ENCODE measurements at regions not wholly inside any gene's neighbourhood (a gene's known extent, or its start where the extent isn't known, plus 50 kb on each side); places are given as distances from the start of the nearest gene placed in this dataset.

DNA sequence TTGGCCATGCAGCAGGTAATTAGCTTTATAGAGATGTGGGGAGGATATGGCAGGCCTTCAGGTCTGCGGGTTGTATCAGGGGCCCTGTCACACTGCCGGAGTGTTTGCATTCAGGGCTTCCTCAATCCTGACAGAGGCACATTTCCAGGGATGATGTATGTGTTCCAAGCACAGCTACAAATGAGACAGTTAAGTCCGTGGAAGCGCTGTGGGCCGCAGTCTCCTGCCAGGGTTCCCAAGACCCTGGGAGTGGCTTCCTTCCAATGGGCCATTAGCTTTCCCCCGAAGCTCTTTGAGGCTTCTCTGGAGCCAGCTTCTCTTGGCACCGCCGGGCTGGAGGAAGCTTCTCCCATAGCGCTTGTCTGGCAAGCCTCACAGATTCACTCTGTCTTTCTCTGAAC is 1524.7 kb upstream of the TMEM132C start:
- DNase-seq (ENCODE audit: low spot score), result no peak
- Mint-ChIP-seq H3K4me3 (no peak overlapping the region), H3K9me3 (no peaks in the 10 kb centered on the region), H3K27ac (no peak overlapping the region), H3K27me3 (ENCODE audit: insufficient read depth) (peaks cover 2% of the 10 kb centered on the region), H3K4me1 (ENCODE audit: low read depth) (no peaks in the 10 kb centered on the region), H3K36me3 (ENCODE audit: low read depth) (no peaks in the 10 kb centered on the region)
- intact Hi-C loops (cut with micrococcal nuclease), result no loop called here

DNA sequence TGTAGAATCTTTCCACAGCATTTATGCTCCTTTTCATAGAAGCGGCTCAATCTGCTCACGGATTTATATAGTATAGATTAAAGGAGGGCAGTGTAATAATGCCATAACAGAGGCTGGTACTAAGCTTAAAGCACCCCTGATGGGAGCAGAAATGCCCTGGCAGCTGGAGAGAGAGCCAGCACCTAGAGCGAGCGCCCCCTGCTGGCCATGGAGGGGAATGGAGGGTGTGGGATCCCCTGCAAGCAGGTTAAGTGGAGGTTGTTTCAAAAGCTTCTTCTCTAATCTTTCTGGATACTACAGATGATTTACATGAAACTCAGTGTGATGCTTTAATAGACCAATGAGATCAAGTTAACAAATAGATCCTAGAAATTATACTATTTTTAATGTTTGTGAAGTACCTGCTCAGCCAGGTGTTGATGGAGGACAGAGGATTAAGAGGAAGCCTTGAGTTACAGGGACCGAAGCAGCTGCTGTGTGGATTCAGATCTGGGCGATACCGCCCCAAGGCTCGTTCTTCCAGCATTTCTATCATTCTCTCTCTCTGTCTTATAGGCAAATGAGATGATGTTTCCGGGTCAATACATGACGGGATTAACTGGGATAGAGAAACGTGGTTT is 1519.3 kb upstream of the TMEM132C start:
- Mint-ChIP-seq H3K9me3 (no peaks in the 10 kb centered on the region), H3K36me3 (ENCODE audit: low read depth) (no peaks in the 10 kb centered on the region), H3K4me3 (no peak overlapping the region), H3K27ac (no peak overlapping the region), H3K4me1 (ENCODE audit: low read depth) (no peaks in the 10 kb centered on the region), H3K27me3 (ENCODE audit: insufficient read depth) (peaks cover 6% of the 10 kb centered on the region)
- intact Hi-C loops (cut with micrococcal nuclease), result loop anchor here (1.0 to 5.0 kb wide), 2 partner anchors 678 to 1565 kb away; no protein-coding TSS in a partner anchor
- peak; percentile 14 for DNase-seq (ENCODE audit: low spot score)

DNA sequence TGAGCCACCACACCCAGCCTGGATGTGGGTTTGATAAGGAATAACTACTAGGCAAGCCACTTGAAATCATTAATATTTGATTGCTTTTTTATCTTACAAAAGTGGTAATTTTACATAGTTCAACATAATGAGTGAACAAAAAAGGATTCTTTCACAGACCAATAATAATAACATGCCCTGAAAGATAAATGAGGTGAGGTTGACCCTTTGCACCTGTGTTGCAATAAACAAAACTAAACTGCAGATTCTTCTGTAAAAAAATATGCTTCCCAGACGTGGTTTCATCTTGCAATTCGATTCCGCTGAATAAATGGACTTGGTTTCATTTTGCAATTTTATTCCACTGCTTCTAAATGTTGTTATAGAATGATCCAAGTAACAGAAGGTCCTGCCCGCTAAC is 1514.9 kb upstream of the TMEM132C start:
- no peaks in the 10 kb centered on the region for H3K9me3 Mint-ChIP-seq
- no peak overlapping the region for H3K4me3 Mint-ChIP-seq
- no peaks in the 10 kb centered on the region for H3K36me3 Mint-ChIP-seq (ENCODE audit: low read depth)
- no peak overlapping the region for H3K27ac Mint-ChIP-seq
- no peaks in the 10 kb centered on the region for H3K4me1 Mint-ChIP-seq (ENCODE audit: low read depth)
- peaks cover 6% of the 10 kb centered on the region for H3K27me3 Mint-ChIP-seq (ENCODE audit: insufficient read depth)
- no peak for DNase-seq (ENCODE audit: low spot score)
- intact Hi-C loops (cut with micrococcal nuclease), result no loop called here

DNA sequence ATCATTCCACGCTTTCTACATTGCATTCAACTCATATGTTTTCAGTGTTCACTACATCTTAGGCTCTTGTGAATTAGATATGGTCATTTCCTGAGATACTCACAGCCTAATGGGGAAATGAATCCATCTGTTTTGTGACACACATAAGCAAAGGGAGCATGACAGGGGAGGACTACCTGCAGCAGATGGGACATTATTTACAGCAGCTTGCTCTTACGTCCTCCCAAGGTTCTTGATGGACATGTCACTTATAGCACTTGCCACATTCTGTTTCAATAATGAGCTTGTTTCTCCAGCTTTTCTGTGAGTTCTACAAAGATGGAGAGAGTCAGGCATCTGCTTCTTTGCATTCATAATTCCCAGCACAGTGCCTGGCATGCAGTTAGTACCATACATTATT is 1509.6 kb upstream of the TMEM132C start:
- Mint-ChIP-seq H3K27ac (no peak overlapping the region), H3K27me3 (ENCODE audit: insufficient read depth) (no peaks in the 10 kb centered on the region), H3K4me3 (no peak overlapping the region), H3K9me3 (peaks cover 10% of the 10 kb centered on the region), H3K36me3 (ENCODE audit: low read depth) (peaks cover under 1% of the 10 kb centered on the region), H3K4me1 (ENCODE audit: low read depth) (peaks cover 4% of the 10 kb centered on the region)
- intact Hi-C loops (cut with micrococcal nuclease), result no loop called here
- DNase-seq (ENCODE audit: low spot score), result no peak

DNA sequence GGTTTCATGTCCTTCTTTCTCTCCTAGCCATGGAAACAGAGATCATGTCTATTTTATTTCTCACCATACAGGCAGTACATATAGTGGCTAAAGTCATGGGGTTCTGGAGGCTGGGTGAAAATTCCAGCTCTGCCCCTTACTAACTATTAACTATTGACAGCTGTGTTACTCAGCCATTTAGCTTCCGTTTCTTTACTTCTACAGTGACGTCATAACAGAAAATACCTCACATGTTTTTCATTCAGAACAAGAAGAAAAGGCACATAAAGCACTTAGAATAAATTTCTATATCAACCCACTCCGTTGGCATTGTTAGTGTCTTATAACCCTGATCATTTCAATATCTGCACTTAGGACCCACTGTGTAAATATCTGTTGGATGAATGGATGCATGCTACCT is 1506.9 kb upstream of the TMEM132C start:
- Mint-ChIP-seq H3K4me3 (no peak overlapping the region), H3K9me3 (peaks cover 30% of the 10 kb centered on the region), H3K27ac (no peak overlapping the region), H3K36me3 (ENCODE audit: low read depth) (peaks cover 2% of the 10 kb centered on the region), H3K4me1 (ENCODE audit: low read depth) (peaks cover 6% of the 10 kb centered on the region), H3K27me3 (ENCODE audit: insufficient read depth) (no peaks in the 10 kb centered on the region)
- no peak for DNase-seq (ENCODE audit: low spot score)
- intact Hi-C loops (cut with micrococcal nuclease), result no loop called here

DNA sequence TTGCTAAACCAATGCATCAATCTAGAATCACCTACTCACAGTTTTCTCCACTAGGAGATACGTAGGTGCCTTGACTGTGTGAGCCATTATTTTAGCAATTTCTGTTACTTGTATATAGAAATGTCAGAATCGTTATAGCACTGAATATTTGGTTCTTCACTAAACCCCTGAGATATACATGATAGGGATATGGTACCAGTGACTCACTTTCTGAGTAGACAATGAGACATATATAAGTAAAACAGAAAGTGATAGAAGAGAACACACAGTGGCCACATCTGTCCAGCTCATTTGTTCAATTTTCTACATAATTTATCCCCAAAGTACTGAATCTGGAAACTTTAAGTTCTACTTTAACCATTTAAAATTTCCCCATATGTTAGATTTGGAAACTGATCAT is 1505.5 kb upstream of the TMEM132C start:
- no peak for DNase-seq (ENCODE audit: low spot score)
- intact Hi-C loops (cut with micrococcal nuclease), result loop anchor here (1.0 kb wide), 1 partner anchor 11 kb away; no protein-coding TSS in a partner anchor

DNA sequence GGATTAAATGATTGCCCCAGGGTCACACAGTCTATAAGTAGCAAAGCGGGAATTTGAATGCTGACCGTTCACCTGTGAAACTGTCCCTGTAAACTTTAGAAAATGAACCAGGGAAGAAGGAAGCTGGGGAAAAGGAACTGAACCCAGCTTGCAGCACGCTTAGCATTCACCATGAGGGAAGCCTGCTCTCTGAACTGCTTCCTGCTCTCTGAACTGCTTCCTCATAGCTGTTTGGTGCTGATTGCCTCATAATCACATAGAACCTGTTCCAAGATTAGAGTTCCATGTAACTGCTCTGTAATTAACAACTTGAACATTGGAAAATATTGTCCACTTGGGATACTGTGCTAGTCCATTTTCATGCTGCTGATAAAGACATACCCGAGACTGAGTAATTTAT is 1504.8 kb upstream of the TMEM132C start:
- H3K4me3 Mint-ChIP-seq, result no peak overlapping the region
- H3K4me1 Mint-ChIP-seq (ENCODE audit: low read depth), result peaks cover 6% of the 10 kb centered on the region
- DNase-seq (ENCODE audit: low spot score), result no peak
- intact Hi-C loops (cut with micrococcal nuclease), result no loop called here
- H3K9me3 Mint-ChIP-seq, result peaks cover 35% of the 10 kb centered on the region
- H3K27me3 Mint-ChIP-seq (ENCODE audit: insufficient read depth), result no peaks in the 10 kb centered on the region
- H3K27ac Mint-ChIP-seq, result no peak overlapping the region
- H3K36me3 Mint-ChIP-seq (ENCODE audit: low read depth), result peaks cover 2% of the 10 kb centered on the region

More for the DNA sequence above, 1505.5 kb upstream of the TMEM132C start:
- Mint-ChIP-seq H3K9me3 (peaks cover 30% of the 10 kb centered on the region), H3K36me3 (ENCODE audit: low read depth) (peaks cover 2% of the 10 kb centered on the region), H3K27ac (no peak overlapping the region), H3K4me1 (ENCODE audit: low read depth) (peaks cover 6% of the 10 kb centered on the region), H3K4me3 (no peak overlapping the region), H3K27me3 (ENCODE audit: insufficient read depth) (no peaks in the 10 kb centered on the region)

DNA sequence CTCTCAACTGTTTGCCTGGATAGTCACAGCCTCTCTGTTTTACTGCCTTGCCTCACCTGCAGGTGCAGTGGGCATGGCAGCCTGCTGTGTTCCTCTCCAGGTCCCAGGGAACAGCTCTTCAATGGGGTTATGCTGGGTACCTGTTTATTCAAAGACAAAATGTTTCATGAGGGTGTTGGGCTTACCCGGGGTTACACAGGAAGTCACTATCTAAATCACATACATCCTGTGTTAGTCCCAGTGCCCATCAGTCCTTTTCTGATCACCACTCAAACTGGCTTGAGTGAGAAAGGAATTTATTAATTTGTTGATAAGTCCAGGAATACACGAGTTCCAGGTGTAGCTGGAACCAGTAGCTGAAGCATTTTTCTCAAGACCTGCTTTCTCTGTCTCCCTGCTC is 1503.6 kb upstream of the TMEM132C start:
- DNase-seq (ENCODE audit: low spot score), result no peak
- H3K9me3 Mint-ChIP-seq, result peaks cover 39% of the 10 kb centered on the region
- H3K4me3 Mint-ChIP-seq, result no peak overlapping the region
- peaks cover 4% of the 10 kb centered on the region for H3K36me3 Mint-ChIP-seq (ENCODE audit: low read depth)
- no peak overlapping the region for H3K27ac Mint-ChIP-seq
- intact Hi-C loops (cut with micrococcal nuclease), result no loop called here
- H3K27me3 Mint-ChIP-seq (ENCODE audit: insufficient read depth), result no peaks in the 10 kb centered on the region
- peaks cover 9% of the 10 kb centered on the region for H3K4me1 Mint-ChIP-seq (ENCODE audit: low read depth)

DNA sequence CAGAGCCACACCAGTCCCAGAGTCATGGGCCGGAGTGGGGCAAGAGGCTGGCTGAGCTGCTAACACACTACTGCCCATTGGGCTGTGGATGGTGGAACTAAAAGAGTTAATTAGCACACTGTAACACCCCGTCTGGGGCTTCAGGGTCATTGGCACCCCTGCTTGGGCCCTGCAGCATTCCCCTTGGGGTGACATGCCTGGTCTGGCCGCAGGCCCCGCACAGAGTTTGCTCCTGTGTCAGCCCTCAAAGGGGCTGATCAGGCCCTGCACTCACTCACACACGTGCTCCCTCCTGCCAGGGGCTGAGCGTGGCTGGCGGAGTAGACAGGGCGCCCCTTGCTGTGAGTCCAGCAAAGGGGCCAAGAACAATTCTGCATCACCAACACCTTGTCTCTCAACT is 1499.6 kb upstream of the TMEM132C start:
- Mint-ChIP-seq H3K9me3 (peaks cover 52% of the 10 kb centered on the region), H3K27ac (no peak overlapping the region), H3K36me3 (ENCODE audit: low read depth) (peaks cover 11% of the 10 kb centered on the region), H3K4me3 (no peak overlapping the region), H3K4me1 (ENCODE audit: low read depth) (peaks cover 14% of the 10 kb centered on the region), H3K27me3 (ENCODE audit: insufficient read depth) (no peaks in the 10 kb centered on the region)
- DNase-seq (ENCODE audit: low spot score), result no peak
- intact Hi-C loops (cut with micrococcal nuclease), result no loop called here

DNA sequence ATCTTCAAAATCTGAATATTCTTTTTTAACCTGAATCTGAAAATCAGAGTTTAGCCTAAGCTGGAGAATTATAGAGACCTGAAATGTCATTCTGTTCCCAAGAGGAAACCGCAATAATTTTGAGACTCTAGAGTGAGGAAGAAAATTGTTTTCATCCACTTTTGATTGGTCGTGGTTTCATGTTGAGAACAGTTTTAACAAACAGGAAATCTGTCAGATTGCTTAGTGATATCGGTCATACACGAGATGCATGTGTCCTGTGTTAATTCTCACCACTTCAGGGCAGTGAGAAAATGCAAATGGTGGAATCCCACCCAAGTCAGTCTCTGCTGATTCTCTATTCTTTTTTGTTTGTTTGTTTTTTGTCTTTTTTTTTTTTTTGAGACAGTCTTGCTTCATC is 1498.5 kb upstream of the TMEM132C start:
- Mint-ChIP-seq H3K36me3 (ENCODE audit: low read depth) (peaks cover 13% of the 10 kb centered on the region), H3K9me3 (peaks cover 54% of the 10 kb centered on the region), H3K27ac (no peak overlapping the region), H3K4me1 (ENCODE audit: low read depth) (peaks cover 15% of the 10 kb centered on the region), H3K27me3 (ENCODE audit: insufficient read depth) (no peaks in the 10 kb centered on the region), H3K4me3 (no peak overlapping the region)
- intact Hi-C loops (cut with micrococcal nuclease), result loop anchor here (1.0 kb wide), 1 partner anchor 180 kb away; no protein-coding TSS in a partner anchor
- DNase-seq (ENCODE audit: low spot score), result no peak

DNA sequence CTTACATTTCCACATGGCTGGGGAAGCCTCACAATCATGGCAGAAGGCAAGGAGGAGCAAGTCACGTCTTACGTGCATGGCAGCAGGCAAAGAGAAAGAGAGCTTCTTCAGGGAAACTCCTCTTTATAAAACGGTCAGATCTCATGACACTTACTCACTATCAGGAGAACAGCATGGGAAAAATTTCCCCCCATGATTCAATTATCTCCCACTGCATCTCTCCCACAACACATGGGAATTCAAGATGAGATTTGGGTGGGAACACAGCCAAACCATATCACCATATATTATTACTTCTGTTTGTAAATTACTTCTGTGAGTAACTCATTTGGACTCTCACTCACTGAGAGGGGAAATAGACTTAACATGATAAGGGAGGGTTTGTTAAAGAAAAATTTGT is 1496.8 kb upstream of the TMEM132C start:
- Mint-ChIP-seq H3K27ac (no peak overlapping the region), H3K4me1 (ENCODE audit: low read depth) (peaks cover 15% of the 10 kb centered on the region), H3K27me3 (ENCODE audit: insufficient read depth) (no peaks in the 10 kb centered on the region), H3K4me3 (peak overlapping the region; percentile 40), H3K9me3 (peaks cover 52% of the 10 kb centered on the region), H3K36me3 (ENCODE audit: low read depth) (peaks cover 13% of the 10 kb centered on the region)
- no peak for DNase-seq (ENCODE audit: low spot score)
- intact Hi-C loops (cut with micrococcal nuclease), result loop anchor here (5.0 kb wide), 1 partner anchor 787 kb away; no protein-coding TSS in a partner anchor

DNA sequence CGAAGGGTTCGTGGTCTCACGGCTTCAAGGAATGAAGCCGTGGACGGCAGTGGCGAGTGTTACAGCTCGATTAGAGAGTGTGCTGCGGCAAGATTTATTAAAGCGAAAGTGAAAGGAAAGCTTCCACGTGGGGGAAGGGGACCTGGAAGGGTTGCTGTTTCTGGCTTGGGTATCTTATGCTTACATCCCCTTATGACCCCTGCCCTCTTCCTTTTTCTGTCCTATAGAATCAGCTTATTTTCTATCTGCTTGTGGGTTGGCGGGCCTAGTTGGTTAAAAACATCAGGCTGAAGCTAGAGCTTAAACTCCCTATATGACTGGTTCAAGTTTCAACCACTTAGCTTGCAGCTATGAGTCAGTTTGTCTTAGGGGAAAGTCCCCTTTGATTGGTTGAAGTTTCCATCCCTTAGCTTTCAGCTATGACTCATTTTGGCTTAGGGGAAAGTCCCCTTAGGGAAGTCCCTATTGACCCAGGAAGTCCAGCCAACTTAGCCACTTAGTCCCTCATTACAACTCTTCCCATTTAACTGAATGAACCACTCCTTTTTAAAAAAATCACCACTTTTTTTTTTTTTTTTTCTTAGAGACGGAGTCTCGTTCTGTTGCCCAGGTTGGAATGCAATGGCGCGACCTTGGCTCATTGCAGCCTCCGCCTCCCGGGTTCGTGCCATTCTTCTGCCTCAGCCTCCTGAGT is 1494.7 kb upstream of the TMEM132C start:
- no peaks in the 10 kb centered on the region for H3K27me3 Mint-ChIP-seq (ENCODE audit: insufficient read depth)
- peaks cover 15% of the 10 kb centered on the region for H3K4me1 Mint-ChIP-seq (ENCODE audit: low read depth)
- H3K27ac Mint-ChIP-seq, result peak overlapping the region; percentile 97
- intact Hi-C loops (cut with micrococcal nuclease), result loop anchor here (1.0 to 5.0 kb wide), 4 partner anchors 11 to 785 kb away; no protein-coding TSS in a partner anchor
- H3K36me3 Mint-ChIP-seq (ENCODE audit: low read depth), result peaks cover 13% of the 10 kb centered on the region
- peak overlapping the region; percentile 85 for H3K4me3 Mint-ChIP-seq
- peaks cover 46% of the 10 kb centered on the region for H3K9me3 Mint-ChIP-seq
- peak; percentile 20 for DNase-seq (ENCODE audit: low spot score)

DNA sequence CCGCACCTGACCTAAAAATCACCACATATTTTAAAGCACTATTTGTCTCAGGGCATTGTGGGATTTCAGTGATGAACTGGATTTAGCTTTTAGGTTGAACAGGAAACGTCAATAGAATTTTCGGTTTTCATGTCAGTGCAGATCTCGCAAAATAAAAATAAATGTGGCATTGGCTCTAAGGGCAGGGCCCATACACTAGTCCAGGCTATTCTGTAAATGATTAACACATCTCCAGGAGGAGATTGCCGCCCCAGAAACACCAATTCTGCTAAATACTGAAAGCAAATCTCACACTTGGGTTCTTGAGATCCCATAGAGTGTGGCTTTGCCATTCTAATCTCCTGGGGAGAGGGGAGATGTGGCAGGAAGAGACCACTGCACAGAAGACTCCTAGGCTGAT is 1494.0 kb upstream of the TMEM132C start:
- H3K9me3 Mint-ChIP-seq, result peaks cover 46% of the 10 kb centered on the region
- H3K27me3 Mint-ChIP-seq (ENCODE audit: insufficient read depth), result no peaks in the 10 kb centered on the region
- intact Hi-C loops (cut with micrococcal nuclease), result loop anchor here (5.0 kb wide), 1 partner anchor 784 kb away; no protein-coding TSS in a partner anchor
- no peak for DNase-seq (ENCODE audit: low spot score)
- H3K4me1 Mint-ChIP-seq (ENCODE audit: low read depth), result peaks cover 15% of the 10 kb centered on the region
- H3K27ac Mint-ChIP-seq, result peak overlapping the region; percentile 27
- no peak overlapping the region for H3K4me3 Mint-ChIP-seq
- peaks cover 13% of the 10 kb centered on the region for H3K36me3 Mint-ChIP-seq (ENCODE audit: low read depth)
